ENCODE measurements at regions not wholly inside any gene's neighbourhood (a gene's known extent, or its start where the extent isn't known, plus 50 kb on each side); places are given as distances from the start of the nearest gene placed in this dataset.

- Histone ChIP-seq H3K9ac (ENCODE audit: control insufficient read depth, insufficient read depth, low read length) (no peak overlapping the region), H3K27ac (ENCODE audit: control insufficient read depth, insufficient read depth) (no peak overlapping the region), H3K36me3 (ENCODE audit: control insufficient read depth in 2 of 2, insufficient read depth in 2 of 2, low read length in 1 of 2) (no peaks in the 10 kb centered on the region), H3K79me2 (ENCODE audit: control insufficient read depth, insufficient read depth, low read length) (no peaks in the 10 kb centered on the region), H3K4me1 (ENCODE audit: control insufficient read depth, insufficient read depth, low read length) (no peaks in the 10 kb centered on the region), H3K9me3 (replicated peaks; ENCODE audit: control insufficient read depth, insufficient read depth, low read length) (no peaks in the 10 kb centered on the region), H2AFZ (ENCODE audit: control insufficient read depth, low read depth, low read length) (no peak overlapping the region), H3K27me3 (replicated peaks in 1 of 2; ENCODE audit: control insufficient read depth in 2 of 2, insufficient read depth in 2 of 2, low read length in 1 of 2) (peaks cover 0 to 2% of the 10 kb centered on the region in 2 experiments; a peak in 1 of 4 replicates), H3K4me3 (no peak overlapping the region), H3K4me2 (ENCODE audit: control insufficient read depth, insufficient read depth) (no peak overlapping the region), H4K20me1 (ENCODE audit: control insufficient read depth, insufficient read depth) (no peaks in the 10 kb centered on the region)
- FAIRE-seq (no peak), ATAC-seq (no peak), DNase-seq (ENCODE audit: low read depth, low spot score) (no peak)
- BruUV-seq (replicated peaks): no TSS peak
- CTCF ChIA-PET: no interaction called here
- intact Hi-C loops (cut with micrococcal nuclease; ENCODE audit: unreplicated experiment) (no loop called here), in situ Hi-C loops (cut with MboI) (no loop called here)
- POLR2A ChIA-PET: no interaction called here
- TF ChIP-seq ETV6 (conservative IDR thresholded peaks at IDR 0.05 in 1 of 2, IDR thresholded peaks at IDR 0.05 in 1 of 2; ENCODE audit: borderline replicate concordance in 1 of 2, low read depth in 1 of 2) (no peak), NR2F1 (conservative IDR thresholded peaks at IDR 0.05) (no peak), BHLHE40 (IDR thresholded peaks at IDR 0.05; ENCODE audit: borderline replicate concordance in 1 of 2, low read depth in 2 of 2, low read length in 1 of 2) (no peak), GABPA (IDR thresholded peaks at IDR 0.05; ENCODE audit: low read depth) (no peak), MAX (IDR thresholded peaks at IDR 0.05; ENCODE audit: low read depth, low read length) (no peak), SUPT20H (IDR thresholded peaks at IDR 0.05; ENCODE audit: borderline replicate concordance, control insufficient read depth, low read depth, low read length) (no peak), WRNIP1 (IDR thresholded peaks at IDR 0.05; ENCODE audit: borderline replicate concordance, low read depth, low read length) (no peak), YY1 (IDR thresholded peaks at IDR 0.05; ENCODE audit: low read depth, low read length) (no peak), MYC (IDR thresholded peaks at IDR 0.05; ENCODE audit: insufficient read depth, insufficient read length, insufficient replicate concordance, low read length, severe bottlenecking) (no peak), BRCA1 (IDR thresholded peaks at IDR 0.05; ENCODE audit: low read depth, low read length) (no peak), ASH2L (IDR thresholded peaks at IDR 0.05; ENCODE audit: borderline replicate concordance, low read depth) (no peak)
- TF ChIP-seq, protein P1, sequence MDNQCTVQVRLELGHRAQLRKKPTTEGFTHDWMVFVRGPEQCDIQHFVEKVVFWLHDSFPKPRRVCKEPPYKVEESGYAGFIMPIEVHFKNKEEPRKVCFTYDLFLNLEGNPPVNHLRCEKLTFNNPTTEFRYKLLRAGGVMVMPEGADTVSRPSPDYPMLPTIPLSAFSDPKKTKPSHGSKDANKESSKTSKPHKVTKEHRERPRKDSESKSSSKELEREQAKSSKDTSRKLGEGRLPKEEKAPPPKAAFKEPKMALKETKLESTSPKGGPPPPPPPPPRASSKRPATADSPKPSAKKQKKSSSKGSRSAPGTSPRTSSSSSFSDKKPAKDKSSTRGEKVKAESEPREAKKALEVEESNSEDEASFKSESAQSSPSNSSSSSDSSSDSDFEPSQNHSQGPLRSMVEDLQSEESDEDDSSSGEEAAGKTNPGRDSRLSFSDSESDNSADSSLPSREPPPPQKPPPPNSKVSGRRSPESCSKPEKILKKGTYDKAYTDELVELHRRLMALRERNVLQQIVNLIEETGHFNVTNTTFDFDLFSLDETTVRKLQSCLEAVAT (IDR thresholded peaks at IDR 0.05): no peak
- 0% methylated on average over 1 of the region's 1 CpG for WGBS (ENCODE audit: insufficient coverage, insufficient replicate concordance, low lambda C conversion rate, missing lambda C conversion rate)
- RAD21 ChIA-PET (ENCODE audit: unreplicated experiment): no interaction called here
- SMC1A ChIA-PET (ENCODE audit: uncharacterized antibody, unreplicated experiment): no interaction called here
These were observed 138.7 kb downstream of the TTC32 start for GRCh38 chr2:19762959-19763605.

Data from GM12878 (cell line).